Testis (tissue), 2 donors: ENCODE measurements at regions not wholly inside any gene's neighbourhood (a gene's known extent, or its start where the extent isn't known, plus 50 kb on each side); places are given as distances from the start of the nearest gene placed in this dataset.

Experiments used
- POLR2A ChIP-seq: fragments of 450-650 bp; IDR thresholded peaks from one replicate; pipeline ENCODE4 v1.6.1; 2017; ENCODE audit warnings: antibody characterized with exemption, mild to moderate bottlenecking, moderate library complexity
- TF ChIP-seq, protein P1 (sequence below), 3 experiments: fragments of 450-650 bp in 2 of 3; fragments of 200-600 bp in 1 of 3; sonication (generic) in 1 of 3; IDR thresholded peaks; one replicate each; pipeline ENCODE4 v1.5.1; 2016 to 2019; ENCODE audit warnings: antibody characterized with exemption in 3 of 3, mild to moderate bottlenecking in 2 of 3, moderate library complexity in 1 of 3

DNA sequence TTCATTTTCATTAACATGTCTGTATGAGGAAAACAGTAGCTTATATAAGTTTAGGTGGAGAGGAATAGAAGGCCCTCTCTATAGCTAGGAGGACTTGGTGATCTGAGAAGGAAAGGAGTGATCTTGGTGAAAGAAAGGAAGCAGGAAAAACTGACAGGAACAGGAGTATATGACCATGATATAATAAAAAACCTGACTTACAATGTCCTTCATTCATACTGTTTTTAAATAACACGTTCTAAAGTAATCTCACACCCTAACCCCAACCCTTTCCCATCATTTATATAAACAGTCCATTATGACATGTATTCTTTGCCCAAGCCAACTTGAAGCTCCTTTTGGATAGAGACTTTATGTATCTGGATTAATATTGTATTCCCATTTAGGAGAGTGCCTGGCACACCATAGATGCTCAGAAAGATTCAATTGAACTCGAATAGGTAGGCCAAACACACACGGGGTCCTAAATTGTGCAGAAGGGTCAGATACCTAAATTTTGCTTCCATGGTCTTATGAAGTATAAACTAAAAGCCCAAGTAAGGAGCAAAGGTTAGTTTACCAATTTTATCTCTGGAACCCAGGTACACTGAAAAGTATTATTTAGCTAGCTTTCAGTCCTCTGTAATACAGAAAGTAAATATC, 75.9 kb downstream of the OR2B2 start:
- TF ChIP-seq, protein P1, sequence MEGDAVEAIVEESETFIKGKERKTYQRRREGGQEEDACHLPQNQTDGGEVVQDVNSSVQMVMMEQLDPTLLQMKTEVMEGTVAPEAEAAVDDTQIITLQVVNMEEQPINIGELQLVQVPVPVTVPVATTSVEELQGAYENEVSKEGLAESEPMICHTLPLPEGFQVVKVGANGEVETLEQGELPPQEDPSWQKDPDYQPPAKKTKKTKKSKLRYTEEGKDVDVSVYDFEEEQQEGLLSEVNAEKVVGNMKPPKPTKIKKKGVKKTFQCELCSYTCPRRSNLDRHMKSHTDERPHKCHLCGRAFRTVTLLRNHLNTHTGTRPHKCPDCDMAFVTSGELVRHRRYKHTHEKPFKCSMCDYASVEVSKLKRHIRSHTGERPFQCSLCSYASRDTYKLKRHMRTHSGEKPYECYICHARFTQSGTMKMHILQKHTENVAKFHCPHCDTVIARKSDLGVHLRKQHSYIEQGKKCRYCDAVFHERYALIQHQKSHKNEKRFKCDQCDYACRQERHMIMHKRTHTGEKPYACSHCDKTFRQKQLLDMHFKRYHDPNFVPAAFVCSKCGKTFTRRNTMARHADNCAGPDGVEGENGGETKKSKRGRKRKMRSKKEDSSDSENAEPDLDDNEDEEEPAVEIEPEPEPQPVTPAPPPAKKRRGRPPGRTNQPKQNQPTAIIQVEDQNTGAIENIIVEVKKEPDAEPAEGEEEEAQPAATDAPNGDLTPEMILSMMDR (IDR thresholded peaks at IDR 0.05): no peak
- TF ChIP-seq POLR2A: no peak
